ENCODE measurements at regions not wholly inside any gene's neighbourhood (a gene's known extent, or its start where the extent isn't known, plus 50 kb on each side); places are given as distances from the start of the nearest gene placed in this dataset.

GRCh38 chr21:23478381-23478780 is 2128.9 kb downstream of the MRPL39 start:
- TF ChIP-seq STAT1 (IDR thresholded peaks at IDR 0.05; ENCODE audit: unreplicated experiment) (no peak), CTCF (conservative IDR thresholded peaks at IDR 0.05; ENCODE audit: low read depth in 2 of 2) (no peak), ZNF462 (CRISPR knock-in tag; IDR thresholded peaks at IDR 0.05) (peak; percentile 83; the same call in 1 of the 2 replicates)

More at GRCh38 chr21:23478381-23478780, 2128.9 kb downstream of the MRPL39 start:
- H3K79me2 ChIP-seq (replicated peaks; ENCODE audit: insufficient read depth), result no peaks in the 10 kb centered on the region
- no peak for ATAC-seq
- H4K20me1 ChIP-seq (replicated peaks; ENCODE audit: insufficient read depth), result no peaks in the 10 kb centered on the region
- H3K4me1 ChIP-seq (ENCODE audit: insufficient read depth), result no peaks in the 10 kb centered on the region
- no peaks in the 10 kb centered on the region for H3K9me3 Mint-ChIP-seq
- peaks cover 2% of the 10 kb centered on the region for H3K27me3 Mint-ChIP-seq (ENCODE audit: insufficient read depth, low read depth, poor library complexity)
- no peaks in the 10 kb centered on the region for H3K36me3 Mint-ChIP-seq (ENCODE audit: low read depth)
- H3K36me3 ChIP-seq (ENCODE audit: insufficient read depth), result no peaks in the 10 kb centered on the region
- no peak overlapping the region; the same call in 1 of the 2 replicates for H3K27ac Mint-ChIP-seq
- peak; percentile 2 for DNase-seq (ENCODE audit: low spot score)
- H3K27me3 ChIP-seq (ENCODE audit: insufficient read depth), result no peaks in the 10 kb centered on the region
- no peak overlapping the region for H3K4me3 Mint-ChIP-seq
- no peak overlapping the region for H3K4me2 ChIP-seq
- peaks cover 3% of the 10 kb centered on the region; the same call in 1 of the 3 replicates for H3K4me1 Mint-ChIP-seq
- H2AFZ ChIP-seq, result no peak overlapping the region
- no peaks in the 10 kb centered on the region for H3K9me2 ChIP-seq (ENCODE audit: insufficient read depth)
- no peaks in the 10 kb centered on the region for H3F3A ChIP-seq (replicated peaks; ENCODE audit: low read depth)
- no peak overlapping the region for H3K4me3 ChIP-seq
- H3K27ac ChIP-seq (ENCODE audit: low read depth), result no peak overlapping the region

Data from GM23338 (cell line).